Limb (tissue), 2 donors: ENCODE measurements at regions not wholly inside any gene's neighbourhood (a gene's known extent, or its start where the extent isn't known, plus 50 kb on each side); places are given as distances from the start of the nearest gene placed in this dataset.
"Not testable (repeated sequence)": the region's sequence is repeated elsewhere in the genome, so short reads cannot be mapped to it uniquely, and the experiment has no call there.

Experiments
- DNase-seq, 2 donors: peaks; one replicate each; pipeline ENCODE4 v3.0.0-alpha.2; 2016; ENCODE audit errors: extremely low spot score in 2 of 2

DNA sequence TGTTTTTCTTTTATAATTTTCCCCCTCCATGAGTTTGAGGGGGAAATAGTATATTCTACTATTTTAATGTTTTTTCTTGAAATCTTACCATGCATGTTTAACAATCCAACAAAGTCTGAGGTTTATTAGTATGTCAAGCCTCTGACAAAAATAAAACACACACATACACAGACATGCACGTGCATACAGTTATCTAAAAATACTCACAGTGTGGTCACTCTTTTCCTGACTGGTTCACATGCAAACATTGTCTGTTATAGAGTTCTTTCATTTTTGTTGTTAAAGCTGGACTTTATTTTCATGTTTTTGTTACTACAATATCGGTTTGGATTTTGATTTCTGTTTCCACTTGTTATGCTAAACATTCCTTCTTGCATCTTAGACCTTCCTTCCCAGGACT is 236.6 kb downstream of the MFSD1 start:
- DNase-seq, result no peak

DNA sequence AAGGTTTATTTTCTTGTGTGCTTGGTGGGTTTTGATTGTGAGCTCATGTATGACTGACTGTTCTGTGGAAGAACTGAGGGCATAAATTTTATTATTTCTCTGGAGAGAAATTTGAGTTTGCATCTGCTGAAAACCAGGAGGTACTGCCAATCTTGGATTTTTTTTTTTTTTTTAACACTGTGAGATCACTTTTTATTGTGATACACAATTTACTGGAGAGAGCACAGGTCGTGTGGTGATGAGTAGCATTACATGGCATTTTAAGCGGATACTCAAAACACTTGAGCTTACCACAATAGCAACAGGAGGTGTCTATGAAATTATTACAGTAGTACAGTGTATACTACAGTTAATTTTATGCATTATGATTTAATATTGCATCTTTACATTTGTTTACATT is 237.4 kb downstream of the MFSD1 start:
- DNase-seq, result no peak

DNA sequence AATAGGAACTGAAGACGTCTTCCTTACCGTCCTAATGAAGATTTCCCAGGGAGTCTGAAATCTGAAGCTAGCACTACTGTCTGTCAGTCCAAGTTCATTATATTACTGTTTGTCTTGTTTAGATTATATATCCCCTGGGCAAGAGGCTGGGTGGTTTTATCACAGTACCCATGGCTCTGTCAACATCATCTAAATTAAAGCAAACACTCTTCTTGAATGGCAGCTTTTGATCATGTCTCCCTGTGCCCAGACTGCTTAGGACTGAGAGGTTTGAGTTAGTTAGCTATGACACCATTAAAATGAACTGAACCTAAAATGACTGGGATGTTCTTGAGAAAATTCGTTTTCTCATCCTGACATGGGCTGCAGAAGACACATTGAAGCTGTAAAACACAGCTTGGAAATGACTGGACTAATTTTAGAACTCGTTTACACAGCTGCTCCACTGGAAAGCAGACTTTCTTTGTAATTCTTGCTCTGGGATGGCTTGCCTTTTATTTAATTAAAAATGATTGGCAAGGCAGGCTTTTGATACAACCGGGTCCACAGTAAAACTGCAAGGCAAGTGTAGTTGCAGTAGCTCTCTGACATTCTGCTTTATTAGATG is 243.5 kb downstream of the MFSD1 start:
- DNase-seq, result no peak

DNA sequence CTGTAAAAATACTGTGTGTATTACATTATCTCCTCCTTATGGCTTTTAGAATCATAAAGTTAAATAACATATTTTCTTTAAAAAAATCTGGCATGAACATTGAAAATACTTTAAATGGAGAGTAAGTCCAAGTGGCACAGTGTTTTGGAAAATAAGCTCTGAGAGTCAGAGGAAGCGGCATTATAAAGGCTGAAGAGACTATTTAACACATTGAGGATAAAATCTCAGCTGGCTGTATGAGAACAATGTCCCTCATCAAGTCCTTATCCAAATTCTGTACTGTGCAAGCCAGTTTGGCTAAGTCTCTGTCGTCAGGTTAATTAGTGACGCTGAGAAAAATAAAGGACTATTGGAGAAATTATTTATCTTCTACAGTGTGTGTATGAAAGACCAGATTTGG is 245.5 kb downstream of the MFSD1 start:
- DNase-seq, result no peak

DNA sequence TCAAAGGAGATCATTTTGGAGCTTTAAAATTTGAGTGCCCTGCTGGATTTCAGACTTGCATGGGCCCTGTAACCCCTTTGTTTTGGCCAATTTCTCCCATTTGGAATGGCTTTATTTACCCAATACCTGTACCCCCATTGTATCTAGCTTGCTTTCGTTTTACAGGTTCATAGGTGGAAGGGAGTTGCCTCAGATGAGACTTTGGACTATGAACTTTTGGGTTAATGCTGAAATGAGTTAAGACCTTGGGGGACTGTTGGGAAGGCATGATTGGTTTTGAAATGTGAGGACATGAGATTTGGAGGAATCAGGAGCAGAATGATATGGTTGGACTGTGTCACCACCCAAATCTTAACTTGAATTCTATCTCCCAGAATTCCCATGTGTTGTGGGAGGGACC is 250.6 kb downstream of the MFSD1 start:
- DNase-seq, result not testable (repeated sequence)

DNA sequence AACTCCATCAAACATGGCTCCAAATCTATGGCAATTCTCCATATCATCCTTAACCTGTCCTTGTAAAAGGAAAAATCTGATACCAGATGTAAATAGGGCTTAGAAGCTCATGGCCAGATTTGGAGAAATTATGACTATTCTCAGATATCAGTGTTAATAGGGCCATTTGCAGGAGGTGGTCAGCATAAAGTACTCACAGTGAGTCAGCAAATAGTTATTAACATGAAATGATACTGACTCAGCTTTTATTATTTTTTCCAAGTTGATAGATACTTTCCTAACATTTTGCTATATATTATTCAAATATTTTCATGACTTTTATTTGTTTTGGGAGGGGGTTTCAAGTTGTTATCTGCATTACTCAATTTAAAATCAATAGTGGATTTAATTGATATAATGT is 255.8 kb downstream of the MFSD1 start:
- DNase-seq, result no peak

DNA sequence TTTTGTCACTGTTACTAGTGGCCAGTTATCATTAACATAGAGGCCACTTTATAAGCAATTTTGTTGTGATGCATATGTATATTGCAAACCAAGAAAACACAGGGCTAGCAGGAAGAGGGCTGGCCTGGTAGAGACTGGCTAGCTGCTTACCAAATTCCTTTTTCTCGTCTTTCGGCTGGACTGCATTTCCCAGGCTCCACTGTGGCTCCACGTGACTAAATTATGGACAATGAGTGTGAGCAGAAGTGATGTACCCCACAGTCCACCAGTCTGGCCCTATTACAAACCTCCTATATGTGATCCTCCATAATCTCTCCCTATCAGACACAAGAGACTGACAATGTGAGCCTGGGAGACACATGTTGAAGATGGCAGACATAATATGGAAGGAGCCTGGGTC is 257.0 kb downstream of the MFSD1 start:
- no peak for DNase-seq

DNA sequence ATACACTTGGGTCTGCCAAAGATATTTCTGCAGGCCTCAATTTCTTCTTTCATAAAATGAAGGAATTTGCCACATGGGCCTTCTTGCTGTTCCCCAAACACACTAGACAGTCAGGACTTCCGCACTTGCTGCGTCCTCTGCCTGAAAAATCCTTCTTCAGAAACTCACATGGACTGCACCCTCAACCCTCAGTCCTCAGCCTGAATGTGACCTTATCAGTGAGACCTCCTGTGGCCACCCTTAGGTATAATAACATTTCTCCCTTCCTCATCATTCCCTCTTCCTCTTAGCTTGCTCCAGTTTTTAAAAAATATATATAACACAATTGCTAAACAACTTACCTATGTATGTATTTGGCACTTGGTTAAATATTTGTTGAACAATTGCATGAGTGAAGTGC is 257.5 kb downstream of the MFSD1 start:
- DNase-seq, result no peak

DNA sequence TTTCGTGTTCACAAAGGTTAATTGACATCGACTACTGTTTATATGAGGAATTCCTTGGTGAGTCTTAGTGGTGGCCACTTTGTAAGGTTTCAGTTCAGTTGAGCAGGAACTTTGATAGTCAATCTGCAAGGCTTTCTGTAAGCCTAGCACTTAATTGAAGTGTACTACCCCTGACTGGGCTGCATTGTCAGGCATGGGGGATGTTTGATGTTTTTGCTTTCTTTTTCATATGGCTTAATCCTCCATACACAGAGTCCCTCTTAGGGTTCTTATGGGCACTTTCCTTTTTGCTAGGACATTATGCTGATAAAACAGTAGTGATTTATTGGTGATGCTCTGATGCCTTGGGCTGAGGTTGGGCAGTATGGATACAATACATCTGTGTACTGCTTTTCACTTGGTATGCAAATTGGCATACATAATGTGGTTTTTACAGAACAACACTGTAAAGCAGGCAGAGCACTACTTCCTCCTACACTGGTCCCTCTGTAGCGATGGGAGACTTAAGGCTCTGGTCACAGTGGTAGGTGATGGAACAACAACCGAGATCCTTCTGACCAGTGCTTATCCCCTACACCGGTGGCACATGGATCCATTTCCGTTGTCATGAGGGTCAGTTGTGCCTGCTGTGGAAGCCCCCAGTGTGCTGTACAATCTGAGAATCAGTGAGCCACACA is 261.0 kb downstream of the MFSD1 start:
- no peak for DNase-seq

DNA sequence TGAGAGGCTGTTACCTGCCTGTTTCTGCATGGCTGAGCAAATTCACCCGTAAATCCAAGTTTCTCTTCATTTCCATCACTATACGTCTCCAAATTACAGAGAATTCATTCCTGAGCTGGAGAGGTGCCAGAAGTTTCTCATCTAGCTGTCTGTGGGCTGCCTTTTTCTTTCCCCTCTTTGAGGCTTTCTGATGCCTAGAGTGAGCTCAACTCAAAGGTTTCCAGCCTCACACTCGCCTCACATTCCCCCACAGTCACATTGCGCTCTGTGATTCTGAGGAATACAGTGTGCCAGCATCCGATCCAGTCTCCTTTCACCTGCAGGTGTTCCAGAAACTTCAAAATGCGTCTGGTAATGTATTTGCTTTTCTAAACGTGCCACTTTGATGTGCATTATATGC is 267.2 kb downstream of the MFSD1 start, which contains the start of gene IQCJ:
TSS of gene IQCJ (plus strand) at position 229 of the 400 bp plus-strand sequence.
- DNase-seq, result no peak

DNA sequence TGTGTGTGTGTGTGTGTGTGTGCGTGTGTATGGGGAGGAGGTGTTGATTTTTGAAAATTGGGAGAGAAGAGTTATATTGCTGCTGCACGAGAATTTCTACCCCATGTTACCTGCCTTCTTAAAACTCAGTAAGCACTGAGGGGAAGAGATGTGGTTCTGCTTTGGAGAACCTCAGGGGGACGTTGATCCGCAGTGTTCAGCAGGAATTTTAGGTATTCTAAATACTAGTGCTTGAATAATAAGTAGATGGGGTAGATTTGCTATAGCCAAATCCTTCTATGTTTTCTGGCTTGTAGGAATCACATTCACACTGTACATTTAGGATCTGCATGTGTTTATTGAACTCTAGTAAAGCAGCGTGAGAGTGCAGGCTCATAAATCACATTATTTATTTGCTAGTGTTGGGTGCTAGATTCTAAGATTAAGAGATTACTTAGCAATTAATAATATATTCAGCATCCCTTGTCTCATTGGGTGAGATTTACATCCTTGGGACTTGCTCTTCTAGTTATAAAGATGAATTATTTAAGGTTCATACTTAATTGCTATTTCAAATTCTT is 268.1 kb downstream of the MFSD1 start:
- no peak for DNase-seq

DNA sequence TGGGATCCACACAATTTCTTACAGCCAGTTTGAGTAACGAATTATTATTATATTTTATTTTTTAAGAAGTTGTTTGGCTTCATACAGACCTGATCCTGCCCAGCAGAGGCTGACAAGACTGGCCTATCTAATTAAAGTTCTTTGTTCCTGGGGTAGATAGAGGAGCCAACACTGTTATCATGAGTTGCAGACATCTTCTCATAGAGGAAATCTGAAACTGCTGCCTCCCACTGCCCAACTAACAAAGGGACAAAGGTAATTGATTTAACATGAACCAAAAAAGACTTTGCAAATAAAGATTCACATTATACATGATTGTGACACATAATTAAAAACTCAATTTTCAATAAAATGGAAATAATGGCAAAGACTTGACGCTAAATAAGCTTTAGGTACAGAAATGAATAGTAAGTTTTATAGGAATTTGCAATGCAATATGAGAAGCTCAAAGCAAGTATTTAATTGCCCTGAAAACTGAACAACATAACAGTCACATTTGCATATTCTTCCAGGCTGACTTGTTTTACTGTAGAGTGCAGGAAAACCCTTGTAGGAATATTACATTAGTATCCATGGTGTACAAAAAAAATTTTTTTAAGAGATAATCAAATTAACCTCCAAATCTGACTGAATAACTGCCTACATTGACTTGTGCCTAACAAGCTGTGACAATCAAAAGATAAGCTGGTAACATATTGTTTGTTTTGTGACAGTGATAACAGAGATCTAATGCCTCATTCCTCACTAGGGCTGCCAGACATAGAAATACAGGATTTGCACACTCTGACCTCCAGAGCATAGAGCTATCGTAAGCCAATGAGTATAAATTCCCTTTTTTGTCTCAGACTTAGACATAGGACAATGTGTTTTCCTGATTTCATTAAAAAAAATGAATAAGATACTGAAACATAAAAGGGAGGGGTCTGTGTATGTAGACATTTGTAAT is 273.2 kb downstream of the MFSD1 start:
- DNase-seq, result no peak

DNA sequence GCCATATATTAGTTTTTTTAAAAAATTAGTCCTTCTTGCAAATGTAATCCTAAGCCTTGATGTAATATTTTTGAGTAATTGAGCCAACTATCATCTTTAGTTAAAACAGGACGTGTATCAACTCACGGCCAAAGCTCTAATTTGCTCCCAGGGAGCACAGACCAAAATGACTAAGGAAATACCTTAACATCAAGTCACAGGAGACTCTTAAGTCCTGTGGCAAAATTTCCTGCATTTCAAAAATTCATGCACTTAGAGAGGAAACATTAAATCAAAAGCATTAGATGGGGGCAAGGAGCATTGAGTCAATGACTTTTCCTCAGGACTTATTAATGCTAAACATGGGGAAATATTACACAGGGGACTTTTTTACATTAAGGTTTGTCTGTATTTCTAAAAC is 276.0 kb downstream of the MFSD1 start:
- DNase-seq, result no peak

DNA sequence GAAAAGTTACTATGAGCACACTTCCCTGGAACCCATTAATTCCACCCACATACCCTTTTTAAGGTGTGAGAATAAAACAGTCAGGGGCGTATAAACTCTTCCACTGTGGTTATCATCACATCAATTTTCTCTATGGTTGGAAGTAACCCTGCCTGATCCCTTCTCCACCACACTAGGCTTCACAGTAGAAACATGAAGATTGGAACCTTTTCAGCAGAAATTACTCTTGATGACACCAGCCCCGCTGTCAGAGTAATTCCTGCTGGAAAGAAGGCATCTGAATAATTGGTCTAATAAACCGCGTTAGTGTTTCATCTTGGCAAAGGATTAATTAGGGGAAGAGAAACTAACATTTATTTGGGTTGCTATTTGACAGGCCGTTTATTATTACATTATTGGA is 278.4 kb downstream of the MFSD1 start:
- no peak for DNase-seq

DNA sequence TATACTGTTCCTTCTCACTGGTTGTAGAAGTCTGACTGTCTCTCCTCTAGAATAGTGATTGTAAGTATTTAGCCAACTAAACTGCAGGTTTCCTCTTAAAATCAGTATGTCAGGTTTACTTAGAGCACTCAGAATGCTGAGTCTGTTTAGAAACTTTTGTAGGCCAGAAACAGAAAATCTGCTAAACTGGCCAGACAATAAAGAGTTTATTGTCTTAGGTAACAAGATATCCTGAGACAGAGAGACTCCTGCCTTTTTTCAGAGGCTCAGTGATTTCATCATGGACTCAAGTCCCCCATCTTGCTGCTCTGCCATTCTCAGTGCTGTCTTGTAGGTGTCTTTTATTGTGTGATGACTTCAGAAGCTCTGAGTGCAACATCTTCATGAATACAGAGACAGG is 279.0 kb downstream of the MFSD1 start:
- no peak for DNase-seq

DNA sequence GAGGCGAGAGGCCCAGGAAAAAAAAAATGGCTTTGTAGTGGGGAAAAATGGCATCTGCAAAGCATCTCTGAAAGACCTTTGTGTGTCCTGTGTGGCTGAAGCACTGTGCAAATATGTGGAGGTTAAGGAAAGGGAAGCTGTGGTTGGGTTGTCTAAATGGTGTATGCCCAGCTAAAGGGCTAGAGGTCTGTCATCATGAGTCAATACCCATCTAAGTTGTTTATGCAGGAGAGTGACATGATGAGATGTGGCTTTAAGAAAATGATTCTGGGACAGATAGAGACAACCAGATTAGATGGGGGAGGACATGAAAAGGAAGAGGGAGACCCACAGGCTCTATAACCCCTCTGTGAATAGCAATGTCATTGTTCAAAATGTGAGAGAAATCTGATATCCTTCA is 280.7 kb downstream of the MFSD1 start:
- DNase-seq, result no peak

DNA sequence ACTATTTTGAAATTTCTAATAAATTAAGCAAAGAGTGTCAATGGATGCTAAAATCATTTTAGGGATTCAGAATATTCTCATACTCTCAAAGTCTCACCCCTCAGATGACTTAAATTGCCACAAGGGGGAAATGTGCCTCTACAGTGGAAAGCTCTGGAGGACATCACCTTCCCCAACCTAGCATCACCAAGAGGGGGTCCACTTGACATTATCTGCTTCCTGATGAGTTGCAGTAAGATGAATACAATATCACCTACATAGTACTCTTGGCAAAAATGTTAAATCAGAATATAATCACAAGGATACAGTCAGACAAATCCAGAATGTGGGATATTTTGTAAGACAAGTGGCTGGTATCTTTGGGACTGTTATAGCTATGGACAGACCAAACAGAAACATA is 290.1 kb downstream of the MFSD1 start:
- no peak for DNase-seq

DNA sequence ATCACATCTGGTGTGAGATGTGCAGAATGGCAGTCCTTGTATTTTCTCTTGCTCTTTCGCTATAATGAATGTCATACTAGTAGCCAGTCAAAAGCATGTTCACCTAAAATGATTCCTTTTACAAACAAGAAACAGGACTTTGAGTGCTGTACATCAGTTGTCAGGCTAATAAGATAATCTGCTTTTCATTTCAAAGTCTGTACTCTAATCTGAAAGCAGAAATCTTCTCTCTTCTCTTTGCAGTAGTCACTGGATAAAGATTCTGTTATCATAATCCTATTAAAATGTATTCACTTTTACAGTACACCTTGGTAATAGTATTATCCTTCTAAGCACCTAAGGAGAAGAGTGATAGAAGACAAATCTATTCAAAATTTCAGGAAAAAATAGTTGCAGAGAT is 300.1 kb downstream of the MFSD1 start:
- DNase-seq, result no peak

DNA sequence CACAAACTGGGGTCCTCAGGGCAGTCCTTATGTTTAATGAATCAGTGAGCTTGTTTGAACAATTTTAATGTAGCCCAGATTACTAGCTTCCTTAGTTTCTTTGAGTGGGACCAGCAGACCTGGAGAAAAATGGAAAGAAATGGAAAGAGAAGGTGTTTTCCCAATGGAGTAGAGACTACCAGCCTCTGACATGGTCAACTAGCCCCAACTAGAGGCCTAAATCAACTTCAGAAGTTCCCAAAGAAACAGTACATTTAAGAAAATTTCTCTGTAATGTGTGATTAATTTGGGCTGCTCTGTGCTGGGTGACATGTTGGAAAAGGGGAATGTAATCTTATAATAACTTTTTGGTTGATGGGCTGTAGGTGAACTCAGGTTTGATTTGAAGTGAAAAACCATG is 310.9 kb downstream of the MFSD1 start:
- DNase-seq, result no peak

DNA sequence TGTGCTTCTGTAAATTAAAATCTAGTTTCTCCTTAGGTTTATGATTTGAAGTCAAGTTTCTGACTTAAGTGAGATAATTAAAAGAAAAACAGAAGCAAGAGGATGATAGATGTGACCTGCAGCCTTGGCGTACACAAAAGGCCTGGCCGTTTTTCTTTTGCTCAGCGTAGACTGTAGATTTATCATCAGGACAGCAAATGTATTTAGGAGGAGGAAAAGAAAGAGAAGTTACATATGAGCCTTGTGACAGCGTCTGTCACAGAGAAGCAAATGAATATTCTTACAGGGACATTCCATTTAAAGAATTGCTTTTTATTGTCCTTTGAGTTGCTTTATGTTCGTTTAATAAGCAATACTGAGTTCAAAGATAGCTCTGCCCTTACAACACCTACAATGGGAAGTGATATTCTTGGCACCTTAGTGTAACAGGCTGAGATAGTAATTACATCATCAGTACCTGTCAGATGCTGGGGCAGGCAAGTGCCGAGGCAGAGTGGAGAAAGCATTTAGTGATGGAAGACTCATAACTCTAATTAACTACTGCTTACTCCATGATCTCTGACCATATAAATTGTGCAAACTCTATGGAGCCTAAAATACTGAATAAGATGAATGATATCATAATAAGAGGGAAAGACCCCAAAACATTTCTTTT is 311.5 kb downstream of the MFSD1 start:
- no peak for DNase-seq

DNA sequence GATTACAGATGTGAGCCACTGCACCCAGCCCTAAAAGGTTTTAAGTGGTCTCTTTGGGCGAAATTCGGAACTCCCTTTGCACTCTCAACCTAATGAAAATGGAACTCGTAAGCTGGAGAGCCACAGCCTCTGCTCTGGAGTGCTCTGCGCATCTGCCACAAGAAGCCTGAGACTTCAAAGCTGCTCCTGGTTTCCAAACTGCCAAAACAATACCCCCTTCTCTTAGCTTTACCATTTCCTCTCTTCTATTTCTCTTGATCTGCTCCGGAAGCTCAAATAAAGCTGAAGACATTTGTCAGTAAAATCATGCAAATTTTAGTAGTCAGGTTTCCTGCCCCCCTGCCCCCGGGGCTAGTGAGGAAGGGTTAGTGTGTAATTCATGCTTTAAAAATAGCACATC is 312.7 kb downstream of the MFSD1 start:
- no peak for DNase-seq

DNA sequence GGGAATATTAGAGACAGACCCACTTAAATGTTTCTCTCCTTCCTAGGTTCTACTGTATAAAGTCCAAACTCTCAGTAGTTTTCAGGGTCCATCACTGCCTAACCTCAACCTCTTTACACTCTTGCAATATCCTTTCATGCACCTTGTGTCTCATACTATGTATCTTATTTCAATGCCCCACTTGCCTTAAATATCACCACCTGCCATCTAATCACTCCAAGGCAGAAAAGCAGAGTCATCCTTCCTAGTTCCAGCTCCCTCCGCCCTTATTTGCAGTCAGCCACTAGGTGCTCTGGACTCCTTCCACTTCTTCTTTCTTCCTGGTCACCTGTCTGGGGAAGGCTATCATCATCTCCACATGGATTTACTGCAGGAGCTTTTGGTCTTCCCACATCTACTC is 322.0 kb downstream of the MFSD1 start:
- DNase-seq, result no peak
